Mesenchymal stem cell (in vitro differentiated cells and primary cell): ENCODE measurements at regions not wholly inside any gene's neighbourhood (a gene's known extent, or its start where the extent isn't known, plus 50 kb on each side); places are given as distances from the start of the nearest gene placed in this dataset.

Source experiments
- DNase-seq: peaks from one replicate; pipeline ENCODE4 v3.0.0-alpha.2; 2013
- H2AFZ ChIP-seq: one replicate; pipeline ENCODE4 v1.6.1; 2013; ENCODE audit warnings: low read depth, mild to moderate bottlenecking, control low read depth, inconsistent platforms, low read length, moderate library complexity
- H2AK5ac ChIP-seq: 2 replicates; pipeline ENCODE4 v1.6.1; 2013; ENCODE audit warnings: low read length, moderate library complexity, mild to moderate bottlenecking, inconsistent platforms; ENCODE audit not compliant: severe bottlenecking
- H2BK120ac ChIP-seq: one replicate; pipeline ENCODE4 v1.6.1; 2013; ENCODE audit warnings: low read depth, mild to moderate bottlenecking, inconsistent platforms, low read length, moderate library complexity
- H2BK12ac ChIP-seq, 2 experiments: one replicate each; pipeline ENCODE4 v1.6.1; 2013; ENCODE audit warnings: inconsistent platforms in 2 of 2, low read length in 2 of 2, mild to moderate bottlenecking in 2 of 2, moderate library complexity in 2 of 2, control low read depth in 1 of 2
- H2BK15ac ChIP-seq: one replicate; pipeline ENCODE4 v1.6.1; 2013; ENCODE audit warnings: mild to moderate bottlenecking, low read depth, inconsistent platforms; ENCODE audit not compliant: poor library complexity, severe bottlenecking
- H2BK5ac ChIP-seq: 2 replicates; pipeline ENCODE4 v1.6.1; 2013; ENCODE audit warnings: low read depth, mild to moderate bottlenecking, low read length, control low read depth, inconsistent platforms; ENCODE audit not compliant: poor library complexity, severe bottlenecking
- H3K14ac ChIP-seq, 2 experiments: one replicate each; pipeline ENCODE4 v1.6.1; 2013; ENCODE audit warnings: inconsistent platforms in 2 of 2, low read length in 2 of 2, control low read depth in 1 of 2, mild to moderate bottlenecking in 1 of 2, moderate library complexity in 1 of 2
- H3K18ac ChIP-seq, 2 experiments: one replicate each; pipeline ENCODE4 v1.6.1; 2013; ENCODE audit warnings: inconsistent platforms in 2 of 2, low read length in 2 of 2, control low read depth in 1 of 2, low read depth in 1 of 2, mild to moderate bottlenecking in 1 of 2
- H3K23ac ChIP-seq, 2 experiments: one replicate each; pipeline ENCODE4 v1.6.1; 2013; ENCODE audit warnings: inconsistent platforms in 2 of 2, low read length in 2 of 2, mild to moderate bottlenecking in 2 of 2, moderate library complexity in 2 of 2, control low read depth in 1 of 2
- H3K27ac ChIP-seq: 2 replicates; pipeline ENCODE4 v1.5.1; 2013; ENCODE audit warnings: mild to moderate bottlenecking, moderate library complexity, low read length, control low read depth, inconsistent platforms; ENCODE audit not compliant: poor library complexity, severe bottlenecking
- H3K27me3 ChIP-seq, 2 experiments: 2 replicates each; pipeline versions ENCODE4 v1.6.1 to v1.7.0; 2013; ENCODE audit warnings: low read length in 2 of 2, mild to moderate bottlenecking in 2 of 2, moderate library complexity in 2 of 2, control low read depth in 1 of 2, inconsistent platforms in 1 of 2; ENCODE audit not compliant: control insufficient read depth in 1 of 2, insufficient read depth in 1 of 2
- H3K36me3 ChIP-seq, 2 experiments: 2 replicates each; pipeline versions ENCODE4 v1.6.1 to v1.7.0; 2013; ENCODE audit warnings: low read length in 2 of 2, control low read depth in 1 of 2, inconsistent platforms in 1 of 2, low read depth in 1 of 2, mild to moderate bottlenecking in 1 of 2; ENCODE audit not compliant: insufficient read depth in 2 of 2, control insufficient read depth in 1 of 2
- H3K4ac ChIP-seq, 2 experiments: one replicate each; pipeline ENCODE4 v1.6.1; 2013; ENCODE audit warnings: inconsistent platforms in 2 of 2, low read length in 2 of 2, mild to moderate bottlenecking in 2 of 2, moderate library complexity in 2 of 2, control low read depth in 1 of 2, low read depth in 1 of 2
- H3K4me1 ChIP-seq: 2 replicates; pipeline ENCODE4 v1.6.1; 2013; ENCODE audit warnings: low read depth, low read length, control low read depth; ENCODE audit not compliant: control insufficient read depth, insufficient read depth
- H3K4me2 ChIP-seq: 2 replicates; pipeline ENCODE4 v1.6.1; 2013; ENCODE audit warnings: low read length, mild to moderate bottlenecking, inconsistent platforms; ENCODE audit not compliant: poor library complexity, severe bottlenecking
- H3K4me3 ChIP-seq, 2 experiments: 2 replicates each; pipeline versions ENCODE4 v1.5.1 to v1.7.0; 2013; ENCODE audit warnings: low read length in 2 of 2, mild to moderate bottlenecking in 2 of 2, control low read depth in 1 of 2, low read depth in 1 of 2; ENCODE audit not compliant: insufficient read depth in 1 of 2
- H3K79me1 ChIP-seq: replicated peaks from 2 replicates; pipeline ENCODE4 v1.6.1; 2013; ENCODE audit warnings: mild to moderate bottlenecking, control low read depth, low read length, inconsistent platforms; ENCODE audit not compliant: poor library complexity, severe bottlenecking
- H3K9ac ChIP-seq: 2 replicates; pipeline ENCODE4 v1.7.0; 2013; ENCODE audit warnings: mild to moderate bottlenecking, low read length, moderate library complexity
- H3K9me3 ChIP-seq: 2 replicates; pipeline ENCODE4 v1.7.0; 2013; ENCODE audit warnings: mild to moderate bottlenecking, low read length; ENCODE audit not compliant: control insufficient read depth
- H4K8ac ChIP-seq: one replicate; pipeline ENCODE4 v1.6.1; 2013; ENCODE audit warnings: inconsistent platforms, mild to moderate bottlenecking, low read length, moderate library complexity
- H4K91ac ChIP-seq: one replicate; pipeline ENCODE4 v1.6.1; 2013; ENCODE audit warnings: mild to moderate bottlenecking, low read length, inconsistent platforms
- WGBS: methylation state at CpG from one replicate; pipeline ENCODE4 v1.1.7; 2013; ENCODE audit warnings: mixed read lengths; 5-methylcytosine and 5-hydroxymethylcytosine counted together

- Histone ChIP-seq H3K4me2 (no peak overlapping the region), H3K36me3 (no peaks in the 10 kb centered on the region), H2BK120ac (no peak overlapping the region), H2BK15ac (no peak overlapping the region), H3K9me3 (no peaks in the 10 kb centered on the region), H3K4me1 (no peaks in the 10 kb centered on the region), H3K9ac (no peak overlapping the region), H2AK5ac (no peak overlapping the region), H3K4me3 (no peak overlapping the region), H3K27ac (no peak overlapping the region), H3K4ac (no peak overlapping the region), H3K14ac (no peak overlapping the region), H2BK12ac (no peak overlapping the region), H2BK5ac (no peak overlapping the region), H4K91ac (no peak overlapping the region), H3K23ac (no peak overlapping the region), H3K79me1 (no peaks in the 10 kb centered on the region), H3K18ac (no peak overlapping the region), H4K8ac (no peak overlapping the region), H3K27me3 (no peaks in the 10 kb centered on the region), H2AFZ (no peak overlapping the region)
- WGBS = 73% methylated on average over 5 of the region's 5 CpGs
- no peak for DNase-seq
These were observed 799.3 kb downstream of the TBC1D22A start for GRCh38 chr22:47561766-47562165.

DNA sequence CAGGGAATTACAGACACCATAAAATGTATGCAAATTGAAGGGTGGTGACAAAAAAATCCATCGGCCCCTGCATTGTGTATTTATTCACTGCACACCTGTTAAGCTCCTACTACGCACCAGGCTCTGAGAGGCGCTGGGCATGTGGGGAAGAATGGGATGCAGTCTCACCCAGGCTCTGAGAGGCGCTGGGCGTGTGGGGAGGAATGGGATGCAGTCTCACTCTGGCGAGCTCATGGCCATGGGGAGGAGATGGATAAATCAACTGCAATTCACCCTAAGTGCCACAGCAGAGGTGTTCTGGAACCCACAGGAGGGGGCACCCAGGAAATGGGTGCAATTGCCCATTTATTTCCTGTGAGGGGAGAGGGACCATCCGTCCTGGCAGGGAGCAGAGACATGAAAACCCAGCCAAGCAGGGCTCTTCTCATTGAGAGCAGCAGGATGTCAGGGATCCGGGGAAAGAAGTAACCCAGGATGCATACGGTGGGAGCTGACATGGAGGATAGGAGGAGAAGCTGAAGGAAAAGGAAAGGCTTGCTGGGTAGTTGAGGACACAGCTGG, 798.7 kb downstream of the TBC1D22A start:
- Histone ChIP-seq H3K4me1 (no peaks in the 10 kb centered on the region), H3K9me3 (no peaks in the 10 kb centered on the region), H3K18ac (no peak overlapping the region), H2AK5ac (no peak overlapping the region), H3K23ac (no peak overlapping the region), H2BK5ac (no peak overlapping the region), H3K27me3 (no peaks in the 10 kb centered on the region), H3K14ac (no peak overlapping the region), H3K79me1 (no peaks in the 10 kb centered on the region), H4K91ac (no peak overlapping the region), H3K4me3 (no peak overlapping the region), H3K4me2 (no peak overlapping the region), H2BK15ac (no peak overlapping the region), H3K4ac (no peak overlapping the region), H2BK120ac (no peak overlapping the region), H2BK12ac (no peak overlapping the region), H2AFZ (no peak overlapping the region), H3K9ac (no peak overlapping the region), H3K36me3 (no peaks in the 10 kb centered on the region), H4K8ac (no peak overlapping the region), H3K27ac (no peak overlapping the region)
- WGBS = 68% methylated on average over 9 of the region's 9 CpGs
- DNase-seq = no peak

DNA sequence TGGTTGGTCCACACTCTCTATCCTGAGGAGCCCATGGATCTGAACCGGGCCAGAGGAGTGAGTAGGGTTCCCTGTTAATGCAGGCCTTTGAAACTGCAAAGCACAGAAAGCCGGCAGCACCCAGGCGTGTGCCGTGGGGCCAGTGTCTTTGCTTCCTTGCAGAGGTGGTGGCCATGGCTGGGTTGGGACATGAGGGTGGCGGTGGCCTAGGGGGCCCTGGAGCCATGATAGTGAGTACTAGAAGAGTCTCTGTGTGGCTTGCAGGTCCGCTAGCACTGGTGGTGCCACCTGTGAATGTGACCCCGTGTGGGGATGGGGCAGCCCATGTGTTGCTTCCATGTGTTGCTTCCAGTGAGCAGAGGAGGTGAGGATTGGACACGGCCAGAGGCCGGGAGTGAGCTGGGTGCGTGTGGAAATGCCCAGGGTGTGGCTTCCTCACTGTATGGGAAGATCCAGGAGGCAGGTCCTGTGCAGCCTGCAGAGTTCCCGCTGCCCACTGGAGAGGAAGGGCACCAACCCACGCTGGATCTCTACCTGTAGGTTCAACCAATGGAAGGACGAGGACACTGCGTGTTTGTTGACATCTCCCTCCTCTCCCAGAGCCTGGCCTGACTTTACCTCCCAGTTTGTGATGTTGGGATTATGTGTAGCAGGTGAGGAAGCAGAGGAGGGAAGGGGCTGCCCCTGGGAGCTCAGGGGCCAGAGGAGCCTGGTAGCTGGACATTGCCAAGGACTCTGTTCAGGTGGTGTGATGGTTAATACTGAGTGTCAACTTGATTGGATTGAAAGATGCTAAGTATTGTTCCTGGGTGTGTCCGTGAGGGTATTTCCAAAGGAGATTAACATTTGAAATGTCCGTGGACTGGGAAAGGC, 796.6 kb downstream of the TBC1D22A start:
- H2BK15ac ChIP-seq = no peak overlapping the region
- H3K4me1 ChIP-seq = no peaks in the 10 kb centered on the region
- H3K9me3 ChIP-seq = no peaks in the 10 kb centered on the region
- 68% methylated on average over 14 of the region's 16 CpGs for WGBS
- H3K36me3 ChIP-seq = no peaks in the 10 kb centered on the region
- no peaks in the 10 kb centered on the region for H3K79me1 ChIP-seq
- H3K4me2 ChIP-seq = no peak overlapping the region
- H3K23ac ChIP-seq = no peak overlapping the region
- H3K14ac ChIP-seq = no peak overlapping the region
- no peak overlapping the region for H2AK5ac ChIP-seq
- H3K18ac ChIP-seq = no peak overlapping the region
- H2BK5ac ChIP-seq = no peak overlapping the region
- no peak for DNase-seq
- H4K91ac ChIP-seq = no peak overlapping the region
- no peak overlapping the region for H3K4ac ChIP-seq
- no peaks in the 10 kb centered on the region for H3K27me3 ChIP-seq
- H4K8ac ChIP-seq = no peak overlapping the region
- H2AFZ ChIP-seq = no peak overlapping the region
- no peak overlapping the region for H3K9ac ChIP-seq
- H3K27ac ChIP-seq = no peak overlapping the region
- H2BK120ac ChIP-seq = no peak overlapping the region
- H3K4me3 ChIP-seq = no peak overlapping the region
- no peak overlapping the region for H2BK12ac ChIP-seq

GRCh38 chr22:47556473-47556872, 794.0 kb downstream of the TBC1D22A start:
- H3K4me2 ChIP-seq = no peak overlapping the region
- no peaks in the 10 kb centered on the region for H3K36me3 ChIP-seq
- H2BK120ac ChIP-seq = no peak overlapping the region
- no peaks in the 10 kb centered on the region for H3K79me1 ChIP-seq
- H3K9me3 ChIP-seq = no peaks in the 10 kb centered on the region
- H4K8ac ChIP-seq = no peak overlapping the region
- no peaks in the 10 kb centered on the region for H3K27me3 ChIP-seq
- H2AFZ ChIP-seq = no peak overlapping the region
- no peak overlapping the region for H3K4ac ChIP-seq
- H2BK15ac ChIP-seq = no peak overlapping the region
- H2BK5ac ChIP-seq = no peak overlapping the region
- no peak overlapping the region for H4K91ac ChIP-seq
- H3K9ac ChIP-seq = no peak overlapping the region
- DNase-seq = no peak
- no peak overlapping the region for H3K27ac ChIP-seq
- WGBS = 96% methylated on average over 3 of the region's 8 CpGs
- no peak overlapping the region for H3K14ac ChIP-seq
- no peaks in the 10 kb centered on the region for H3K4me1 ChIP-seq
- H3K4me3 ChIP-seq = no peak overlapping the region
- H2BK12ac ChIP-seq = no peak overlapping the region
- H2AK5ac ChIP-seq = no peak overlapping the region
- H3K23ac ChIP-seq = no peak overlapping the region
- no peak overlapping the region for H3K18ac ChIP-seq
